Gastrocnemius medialis (tissue), 4 donors: ENCODE measurements at regions not wholly inside any gene's neighbourhood (a gene's known extent, or its start where the extent isn't known, plus 50 kb on each side); places are given as distances from the start of the nearest gene placed in this dataset.

Experiments used
- ATAC-seq, 2 donors: fragments of 150-250 bp; one replicate each; pipeline ENCODE4 v1.9.1; 2016
- DNase-seq, 2 donors: peaks; one replicate each; pipeline ENCODE4 v3.0.0-alpha.2; 2019
- H3K27ac ChIP-seq, 4 donors: fragments of 200-600 bp; sonication (generic); 1 replicate in 1 of 4; 2 replicates in 3 of 4; pipeline ENCODE4 v1.5.1; 2016 to 2018; ENCODE audit warnings: mild to moderate bottlenecking in 2 of 4, moderate library complexity in 1 of 4
- H3K27me3 ChIP-seq, 3 donors: fragments of 200-600 bp; sonication (generic) in 2 of 3; 1 replicate in 1 of 3; 2 replicates in 2 of 3; pipeline versions ENCODE4 v1.5.1 to v1.6.0; 2016 to 2019; ENCODE audit warnings: mild to moderate bottlenecking in 1 of 3, moderate library complexity in 1 of 3
- H3K36me3 ChIP-seq, 2 donors: fragments of 200-600 bp; sonication (generic) in 1 of 2; one replicate each; pipeline ENCODE4 v1.5.1; 2017 to 2018
- H3K4me1 ChIP-seq, 2 donors: fragments of 200-600 bp; sonication (generic) in 1 of 2; one replicate each; pipeline ENCODE4 v1.5.1; 2016 to 2017; ENCODE audit warnings: mild to moderate bottlenecking in 2 of 2
- H3K4me3 ChIP-seq, 4 donors: fragments of 200-600 bp; sonication (generic) in 3 of 4; 1 replicate in 1 of 4; 2 replicates in 3 of 4; pipeline ENCODE4 v1.5.1; 2016 to 2019; ENCODE audit warnings: mild to moderate bottlenecking in 2 of 4
- H3K9me3 ChIP-seq, 3 donors: fragments of 200-600 bp; sonication (generic) in 2 of 3; 1 replicate in 1 of 3; 2 replicates in 2 of 3; pipeline ENCODE4 v1.5.1; 2016 to 2019
- CTCF ChIP-seq, 5 experiments: fragments of 450-650 bp in 3 of 5; fragments of 200-600 bp in 2 of 5; sonication (generic) in 2 of 5; IDR thresholded peaks in 4 of 5; conservative IDR thresholded peaks in 1 of 5; 1 replicate in 4 of 5; 2 replicates in 1 of 5; pipeline ENCODE4 v1.5.1; 2016 to 2019; ENCODE audit warnings: antibody characterized with exemption in 5 of 5, mild to moderate bottlenecking in 3 of 5, moderate library complexity in 3 of 5
- POLR2A ChIP-seq, 2 donors: fragments of 450-650 bp; IDR thresholded peaks; one replicate each; pipeline ENCODE4 v1.6.1; 2017; ENCODE audit warnings: antibody characterized with exemption in 2 of 2, mild to moderate bottlenecking in 2 of 2, moderate library complexity in 2 of 2
- in situ Hi-C, 4 donors: fragments of 200-750 bp; cut with MboI; loops; one replicate each; pipeline versions ENCODE4 v1.15.0 to v1.8.0; 2017; ENCODE audit warnings: low sequenced_read_pairs in 4 of 4
- intact Hi-C: fragments of 100-400 bp; cut with DNase I; formaldehyde crosslinking; loops from one replicate; pipeline ENCODE4 v1.15.1; 2023; ENCODE audit warnings: low total_unique reads

GRCh38 chr18:76660571-76661192 lies 161.7 kb upstream of the ZNF236 start:
- H3K4me1 ChIP-seq = no peaks in the 10 kb centered on the region
- no peaks in the 10 kb centered on the region for H3K9me3 ChIP-seq
- DNase-seq (no peak), ATAC-seq (no peak)
- no peak overlapping the region for H3K27ac ChIP-seq
- TF ChIP-seq CTCF (IDR thresholded peaks at IDR 0.05 in 4 of 5, conservative IDR thresholded peaks at IDR 0.05 in 1 of 5) = no peak
- no peak for TF ChIP-seq POLR2A (IDR thresholded peaks at IDR 0.05)
- H3K27me3 ChIP-seq = peaks cover 3 to 19% (median 9%) of the 10 kb centered on the region in 3 donors
- no peak overlapping the region for H3K4me3 ChIP-seq
- in situ Hi-C loops = no loop called here
- intact Hi-C loops = no loop called here
- no peaks in the 10 kb centered on the region for H3K36me3 ChIP-seq

GRCh38 chr18:76658627-76659026 lies 163.6 kb upstream of the ZNF516 start:
- Histone ChIP-seq H3K27ac (no peak overlapping the region), H3K36me3 (no peaks in the 10 kb centered on the region), H3K4me3 (no peak overlapping the region), H3K4me1 (no peaks in the 10 kb centered on the region), H3K27me3 (peaks cover 3 to 26% (median 20%) of the 10 kb centered on the region in 3 donors), H3K9me3 (no peaks in the 10 kb centered on the region)
- TF ChIP-seq CTCF (IDR thresholded peaks at IDR 0.05 in 4 of 5, conservative IDR thresholded peaks at IDR 0.05 in 1 of 5) (no peak), POLR2A (IDR thresholded peaks at IDR 0.05) (no peak)
- DNase-seq (no peak), ATAC-seq (no peak)
- intact Hi-C loops = no loop called here
- in situ Hi-C loops = no loop called here

- intact Hi-C loops (no loop called here), in situ Hi-C loops (no loop called here)
- peaks cover 3 to 26% (median 20%) of the 10 kb centered on the region in 3 donors for H3K27me3 ChIP-seq
- H3K36me3 ChIP-seq = no peaks in the 10 kb centered on the region
- no peak overlapping the region for H3K4me3 ChIP-seq
- no peak overlapping the region for H3K27ac ChIP-seq
- ATAC-seq (no peak), DNase-seq (no peak)
- H3K9me3 ChIP-seq = no peaks in the 10 kb centered on the region
- no peaks in the 10 kb centered on the region for H3K4me1 ChIP-seq
- TF ChIP-seq POLR2A (IDR thresholded peaks at IDR 0.05) (no peak), CTCF (IDR thresholded peaks at IDR 0.05 in 4 of 5, conservative IDR thresholded peaks at IDR 0.05 in 1 of 5) (no peak)
Measured at GRCh38 chr18:76657911-76658470, 162.9 kb upstream of the ZNF516 start.

DNA sequence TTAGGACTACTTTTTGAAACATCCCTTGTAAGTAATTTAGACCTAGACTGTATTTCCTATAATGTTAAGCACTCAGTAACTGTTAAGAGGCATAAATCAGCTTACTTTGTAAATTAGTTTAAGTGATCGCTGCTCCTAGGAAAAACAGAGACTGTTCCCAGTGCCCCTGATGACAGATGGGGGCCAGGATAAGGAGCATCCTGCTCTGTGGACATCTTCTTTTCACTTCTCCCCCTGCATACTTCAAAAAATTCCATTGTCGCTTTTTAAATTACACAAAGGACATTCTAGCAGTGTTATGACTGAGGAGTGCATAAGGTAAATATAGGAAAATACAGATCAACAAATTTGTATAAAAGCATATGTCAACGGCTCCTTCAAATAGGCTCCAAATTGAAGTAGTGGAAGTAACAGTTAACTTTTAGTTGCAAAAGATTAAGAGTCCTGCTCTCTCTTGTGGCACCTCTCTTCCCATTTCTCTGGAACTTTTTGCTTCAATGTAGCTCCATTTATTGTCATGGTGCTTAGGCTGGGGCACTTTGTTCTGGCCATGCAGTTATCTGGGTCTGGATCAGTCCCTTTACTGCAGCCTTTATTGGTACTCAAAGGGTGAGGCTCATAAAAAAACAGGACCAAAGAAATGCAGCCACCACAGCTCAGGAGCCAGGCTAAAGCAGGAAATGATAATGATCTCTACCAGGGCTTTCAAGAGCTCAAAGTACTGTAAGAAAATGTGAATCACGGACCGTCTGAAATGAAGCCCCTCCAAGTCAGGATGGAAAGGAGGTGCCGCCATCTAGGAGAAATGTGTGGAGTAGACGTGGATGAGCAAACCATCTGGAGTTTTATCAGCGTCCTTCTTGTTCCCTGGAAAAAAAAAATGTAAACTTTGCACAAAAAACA lies 162.1 kb upstream of the ZNF516 start:
- in situ Hi-C loops = no loop called here
- H3K27me3 ChIP-seq = peaks cover 3 to 26% (median 20%) of the 10 kb centered on the region in 3 donors
- no peaks in the 10 kb centered on the region for H3K9me3 ChIP-seq
- H3K36me3 ChIP-seq = no peaks in the 10 kb centered on the region
- no peak overlapping the region for H3K27ac ChIP-seq
- TF ChIP-seq CTCF (IDR thresholded peaks at IDR 0.05 in 4 of 5, conservative IDR thresholded peaks at IDR 0.05 in 1 of 5) (no peak), POLR2A (IDR thresholded peaks at IDR 0.05) (no peak)
- ATAC-seq = no peak
- H3K4me3 ChIP-seq = no peak overlapping the region
- no peak for DNase-seq
- H3K4me1 ChIP-seq = no peaks in the 10 kb centered on the region
- intact Hi-C loops = no loop called here
